GM23338 (cell line): ENCODE measurements at regions not wholly inside any gene's neighbourhood (a gene's known extent, or its start where the extent isn't known, plus 50 kb on each side); places are given as distances from the start of the nearest gene placed in this dataset.

Experiments
- ATAC-seq: fragments of 200-7000 bp; cut with Tn5 transposase; 3 replicates; pipeline ENCODE4 v1.9.1; 2020
- DNase-seq: peaks from one replicate; pipeline ENCODE4 v3.0.0-alpha.2; 2015; ENCODE audit warnings: low spot score
- H2AFZ ChIP-seq: fragments of 200-600 bp; sonication (generic); 2 replicates; pipeline ENCODE4 v1.8.0; 2016; ENCODE audit warnings: antibody characterized with exemption, mild to moderate bottlenecking, moderate library complexity
- H3F3A ChIP-seq: fragments of 200-600 bp; sonication (generic); replicated peaks from 2 replicates; pipeline ENCODE4 v1.8.0; 2017; ENCODE audit warnings: antibody characterized with exemption, mixed run types, low read depth
- H3K27ac ChIP-seq: fragments of 200-600 bp; sonication (generic); 2 replicates; pipeline ENCODE4 v1.6.1; 2016; ENCODE audit warnings: low read depth
- H3K27me3 ChIP-seq: fragments of 200-600 bp; sonication (generic); 2 replicates; pipeline ENCODE4 v1.8.0; 2016; ENCODE audit warnings: mild to moderate bottlenecking, mixed run types, moderate library complexity; ENCODE audit not compliant: insufficient read depth
- H3K36me3 ChIP-seq: fragments of 200-600 bp; sonication (generic); 2 replicates; pipeline ENCODE4 v1.8.0; 2016; ENCODE audit warnings: mild to moderate bottlenecking; ENCODE audit not compliant: insufficient read depth
- H3K4me1 ChIP-seq: fragments of 200-600 bp; sonication (generic); 2 replicates; pipeline ENCODE4 v1.8.0; 2016; ENCODE audit warnings: mild to moderate bottlenecking, moderate library complexity; ENCODE audit not compliant: insufficient read depth
- H3K4me2 ChIP-seq: fragments of 200-600 bp; sonication (generic); 2 replicates; pipeline ENCODE4 v1.7.1; 2017; ENCODE audit warnings: mixed run types
- H3K4me3 ChIP-seq: fragments of 200-600 bp; sonication (generic); 2 replicates; pipeline ENCODE4 v1.6.1; 2016; ENCODE audit warnings: mixed run types
- H3K79me2 ChIP-seq: fragments of 200-600 bp; sonication (generic); replicated peaks from 2 replicates; pipeline ENCODE4 v1.8.0; 2017; ENCODE audit warnings: mild to moderate bottlenecking; ENCODE audit not compliant: insufficient read depth
- H3K9me2 ChIP-seq: fragments of 200-600 bp; sonication (generic); 2 replicates; pipeline ENCODE4 v1.8.0; 2017; ENCODE audit not compliant: insufficient read depth
- H4K20me1 ChIP-seq: fragments of 200-600 bp; sonication (generic); replicated peaks from 2 replicates; pipeline ENCODE4 v1.8.0; 2017; ENCODE audit warnings: mild to moderate bottlenecking; ENCODE audit not compliant: insufficient read depth
- H3K27ac Mint-ChIP-seq: 2 replicates; pipeline ENCODE4 v1.8.0; 2020; ENCODE audit warnings: inconsistent platforms, mild to moderate bottlenecking, moderate library complexity, mixed read lengths
- H3K27me3 Mint-ChIP-seq: 3 replicates; pipeline ENCODE4 v1.8.0; 2022; ENCODE audit warnings: low read depth, mild to moderate bottlenecking, moderate library complexity, mixed read lengths, inconsistent platforms; ENCODE audit not compliant: insufficient read depth, poor library complexity
- H3K36me3 Mint-ChIP-seq: 3 replicates; pipeline ENCODE4 v1.8.0; 2021; ENCODE audit warnings: low read depth, mild to moderate bottlenecking, inconsistent platforms, moderate library complexity, mixed read lengths
- H3K4me1 Mint-ChIP-seq: 3 replicates; pipeline ENCODE4 v1.8.0; 2020; ENCODE audit warnings: mild to moderate bottlenecking, inconsistent platforms, mixed read lengths
- H3K4me3 Mint-ChIP-seq: 3 replicates; pipeline ENCODE4 v1.8.0; 2021; ENCODE audit warnings: moderate library complexity, mild to moderate bottlenecking, inconsistent platforms, mixed read lengths
- H3K9me3 Mint-ChIP-seq: 3 replicates; pipeline ENCODE4 v1.8.0; 2020; ENCODE audit warnings: moderate library complexity, mild to moderate bottlenecking, inconsistent platforms, mixed read lengths
- CREB1 ChIP-seq: fragments of 250-450 bp; sonication (Bioruptor Pico); IDR thresholded peaks from 2 replicates; pipeline ENCODE4 v1.5.0; 2020; ENCODE audit warnings: low read depth, mild to moderate bottlenecking, moderate library complexity
- EZH2 ChIP-seq: fragments of 200-600 bp; sonication (generic); IDR thresholded peaks from one replicate; pipeline ENCODE4 v1.8.0; 2017; ENCODE audit warnings: antibody characterized with exemption, mild to moderate bottlenecking, low read depth; ENCODE audit not compliant: unreplicated experiment
- EZH2phosphoT487 ChIP-seq: fragments of 200-600 bp; sonication (generic); IDR thresholded peaks from one replicate; pipeline ENCODE4 v1.8.1; 2018; ENCODE audit warnings: antibody characterized with exemption; ENCODE audit not compliant: unreplicated experiment
- NANOG ChIP-seq: IDR thresholded peaks from 2 replicates; pipeline ENCODE4 v1.6.1; 2016; ENCODE audit warnings: antibody characterized with exemption, borderline replicate concordance
- POLR2AphosphoS5 ChIP-seq: IDR thresholded peaks from 2 replicates; pipeline ENCODE4 v1.6.1; 2016; ENCODE audit warnings: antibody characterized with exemption, low read depth
- STAT1 ChIP-seq: IDR thresholded peaks from one replicate; pipeline ENCODE4 v1.6.1; 2016; ENCODE audit warnings: antibody characterized with exemption; ENCODE audit not compliant: unreplicated experiment
- ZNF114 ChIP-seq: fragments of 250-450 bp; sonication (Bioruptor Pico); IDR thresholded peaks from 2 replicates; pipeline ENCODE4 v1.5.0; 2020; ENCODE audit warnings: mild to moderate bottlenecking, moderate library complexity
- TF ChIP-seq, protein P1 (sequence below): IDR thresholded peaks from 2 replicates; pipeline ENCODE4 v1.6.1; 2016; ENCODE audit warnings: antibody characterized with exemption
- TF ChIP-seq, protein P2 (sequence below), 2 experiments: fragments of 200-600 bp in 1 of 2; sonication (generic) in 1 of 2; conservative IDR thresholded peaks; 2 replicates each; pipeline versions ENCODE4 v1.5.1 to v1.6.1; 2016 to 2017; ENCODE audit warnings: antibody characterized with exemption in 2 of 2, low read depth in 2 of 2, mild to moderate bottlenecking in 2 of 2, moderate library complexity in 1 of 2
- TF ChIP-seq, protein P3 (sequence below): fragments of 250-450 bp; sonication (Bioruptor Pico); IDR thresholded peaks from 2 replicates; pipeline ENCODE4 v1.5.0; 2020; ENCODE audit warnings: mild to moderate bottlenecking, moderate library complexity

DNA sequence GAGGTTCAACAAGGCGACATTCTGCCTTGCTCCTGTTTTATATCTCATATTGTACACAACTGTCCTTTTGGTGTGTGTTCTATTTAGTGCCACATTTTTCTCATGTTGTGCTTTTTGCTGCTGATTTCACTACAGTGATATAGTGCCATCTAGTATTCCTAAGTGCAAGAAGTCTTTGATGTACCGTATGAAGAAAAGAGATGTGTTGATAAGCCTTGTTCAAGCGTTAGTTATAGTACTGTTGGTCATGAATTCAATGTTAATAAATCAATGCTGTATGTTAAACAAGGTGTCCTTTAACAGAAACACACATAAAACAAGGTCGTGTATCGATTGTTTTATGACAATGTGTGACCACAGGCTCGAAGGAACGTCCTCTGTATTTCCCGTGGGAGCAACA is 939.4 kb downstream of the GATA3 start:
- Histone ChIP-seq H3K36me3 (no peaks in the 10 kb centered on the region), H3K27ac (no peak overlapping the region), H3K79me2 (no peaks in the 10 kb centered on the region), H3K4me1 (no peaks in the 10 kb centered on the region), H3K4me2 (no peak overlapping the region), H3K9me2 (no peaks in the 10 kb centered on the region), H3K4me3 (no peak overlapping the region), H3K27me3 (no peaks in the 10 kb centered on the region), H3F3A (no peaks in the 10 kb centered on the region), H2AFZ (no peak overlapping the region), H4K20me1 (0 out of 2 replicates have a peak, but pooled peaks cover 3% of the 10 kb centered on the region)
- Mint-ChIP-seq H3K36me3 (no peaks in the 10 kb centered on the region), H3K4me1 (no peaks in the 10 kb centered on the region), H3K4me3 (no peak overlapping the region), H3K9me3 (no peaks in the 10 kb centered on the region), H3K27me3 (no peaks in the 10 kb centered on the region), H3K27ac (no peak overlapping the region)
- no peak for TF ChIP-seq ZNF114 (CRISPR knock-in tag)
- ATAC-seq (no peak), DNase-seq (no peak)

DNA sequence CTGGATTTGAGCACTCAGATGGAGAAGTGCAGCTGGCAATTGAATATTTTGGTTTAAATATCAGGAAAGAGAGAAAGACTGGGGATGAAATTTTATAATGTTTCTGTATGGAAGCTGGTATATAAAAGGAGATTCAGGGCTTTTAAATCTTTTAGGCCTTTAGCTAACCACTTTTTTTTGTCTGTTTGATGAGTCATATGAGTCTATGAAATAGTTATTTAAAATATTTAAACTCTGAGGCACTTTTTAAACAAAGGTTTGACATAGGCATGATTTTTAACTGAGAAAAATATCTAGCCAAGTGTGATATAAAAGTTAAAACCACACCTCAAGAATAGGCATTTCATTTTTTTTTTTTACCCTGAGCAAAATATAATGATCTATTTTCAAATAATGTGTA is 944.3 kb downstream of the GATA3 start:
- no peak overlapping the region for H3K4me3 ChIP-seq
- H3K4me2 ChIP-seq = no peak overlapping the region
- no peak overlapping the region for H2AFZ ChIP-seq
- H3K79me2 ChIP-seq = no peaks in the 10 kb centered on the region
- H4K20me1 ChIP-seq = 0 out of 2 replicates have a peak, but pooled peaks cover 3% of the 10 kb centered on the region
- no peaks in the 10 kb centered on the region for H3K36me3 ChIP-seq
- Mint-ChIP-seq H3K4me1 (no peaks in the 10 kb centered on the region), H3K9me3 (no peaks in the 10 kb centered on the region; the same call in 2 of the 3 replicates), H3K27me3 (no peaks in the 10 kb centered on the region), H3K36me3 (no peaks in the 10 kb centered on the region), H3K27ac (no peak overlapping the region), H3K4me3 (no peak overlapping the region)
- no peak overlapping the region for H3K27ac ChIP-seq
- H3F3A ChIP-seq = no peaks in the 10 kb centered on the region
- H3K9me2 ChIP-seq = 0 out of 2 replicates have a peak, but pooled peaks cover 3% of the 10 kb centered on the region
- DNase-seq = no peak
- no peaks in the 10 kb centered on the region for H3K4me1 ChIP-seq
- H3K27me3 ChIP-seq = no peaks in the 10 kb centered on the region
- no peak for ATAC-seq
- no peak for TF ChIP-seq CREB1
- TF ChIP-seq, protein P1, sequence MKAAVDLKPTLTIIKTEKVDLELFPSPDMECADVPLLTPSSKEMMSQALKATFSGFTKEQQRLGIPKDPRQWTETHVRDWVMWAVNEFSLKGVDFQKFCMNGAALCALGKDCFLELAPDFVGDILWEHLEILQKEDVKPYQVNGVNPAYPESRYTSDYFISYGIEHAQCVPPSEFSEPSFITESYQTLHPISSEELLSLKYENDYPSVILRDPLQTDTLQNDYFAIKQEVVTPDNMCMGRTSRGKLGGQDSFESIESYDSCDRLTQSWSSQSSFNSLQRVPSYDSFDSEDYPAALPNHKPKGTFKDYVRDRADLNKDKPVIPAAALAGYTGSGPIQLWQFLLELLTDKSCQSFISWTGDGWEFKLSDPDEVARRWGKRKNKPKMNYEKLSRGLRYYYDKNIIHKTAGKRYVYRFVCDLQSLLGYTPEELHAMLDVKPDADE = no peak
- TF ChIP-seq EZH2phosphoT487 = no peak
- TF ChIP-seq POLR2AphosphoS5 = no peak
- no peak for TF ChIP-seq ZNF114 (CRISPR knock-in tag)
- TF ChIP-seq, protein P2, sequence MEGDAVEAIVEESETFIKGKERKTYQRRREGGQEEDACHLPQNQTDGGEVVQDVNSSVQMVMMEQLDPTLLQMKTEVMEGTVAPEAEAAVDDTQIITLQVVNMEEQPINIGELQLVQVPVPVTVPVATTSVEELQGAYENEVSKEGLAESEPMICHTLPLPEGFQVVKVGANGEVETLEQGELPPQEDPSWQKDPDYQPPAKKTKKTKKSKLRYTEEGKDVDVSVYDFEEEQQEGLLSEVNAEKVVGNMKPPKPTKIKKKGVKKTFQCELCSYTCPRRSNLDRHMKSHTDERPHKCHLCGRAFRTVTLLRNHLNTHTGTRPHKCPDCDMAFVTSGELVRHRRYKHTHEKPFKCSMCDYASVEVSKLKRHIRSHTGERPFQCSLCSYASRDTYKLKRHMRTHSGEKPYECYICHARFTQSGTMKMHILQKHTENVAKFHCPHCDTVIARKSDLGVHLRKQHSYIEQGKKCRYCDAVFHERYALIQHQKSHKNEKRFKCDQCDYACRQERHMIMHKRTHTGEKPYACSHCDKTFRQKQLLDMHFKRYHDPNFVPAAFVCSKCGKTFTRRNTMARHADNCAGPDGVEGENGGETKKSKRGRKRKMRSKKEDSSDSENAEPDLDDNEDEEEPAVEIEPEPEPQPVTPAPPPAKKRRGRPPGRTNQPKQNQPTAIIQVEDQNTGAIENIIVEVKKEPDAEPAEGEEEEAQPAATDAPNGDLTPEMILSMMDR (conservative IDR thresholded peaks at IDR 0.05; ENCODE audit: low read depth in 2 of 2) = no peak
- TF ChIP-seq STAT1 = no peak
- no peak for TF ChIP-seq NANOG
- TF ChIP-seq, protein P3, sequence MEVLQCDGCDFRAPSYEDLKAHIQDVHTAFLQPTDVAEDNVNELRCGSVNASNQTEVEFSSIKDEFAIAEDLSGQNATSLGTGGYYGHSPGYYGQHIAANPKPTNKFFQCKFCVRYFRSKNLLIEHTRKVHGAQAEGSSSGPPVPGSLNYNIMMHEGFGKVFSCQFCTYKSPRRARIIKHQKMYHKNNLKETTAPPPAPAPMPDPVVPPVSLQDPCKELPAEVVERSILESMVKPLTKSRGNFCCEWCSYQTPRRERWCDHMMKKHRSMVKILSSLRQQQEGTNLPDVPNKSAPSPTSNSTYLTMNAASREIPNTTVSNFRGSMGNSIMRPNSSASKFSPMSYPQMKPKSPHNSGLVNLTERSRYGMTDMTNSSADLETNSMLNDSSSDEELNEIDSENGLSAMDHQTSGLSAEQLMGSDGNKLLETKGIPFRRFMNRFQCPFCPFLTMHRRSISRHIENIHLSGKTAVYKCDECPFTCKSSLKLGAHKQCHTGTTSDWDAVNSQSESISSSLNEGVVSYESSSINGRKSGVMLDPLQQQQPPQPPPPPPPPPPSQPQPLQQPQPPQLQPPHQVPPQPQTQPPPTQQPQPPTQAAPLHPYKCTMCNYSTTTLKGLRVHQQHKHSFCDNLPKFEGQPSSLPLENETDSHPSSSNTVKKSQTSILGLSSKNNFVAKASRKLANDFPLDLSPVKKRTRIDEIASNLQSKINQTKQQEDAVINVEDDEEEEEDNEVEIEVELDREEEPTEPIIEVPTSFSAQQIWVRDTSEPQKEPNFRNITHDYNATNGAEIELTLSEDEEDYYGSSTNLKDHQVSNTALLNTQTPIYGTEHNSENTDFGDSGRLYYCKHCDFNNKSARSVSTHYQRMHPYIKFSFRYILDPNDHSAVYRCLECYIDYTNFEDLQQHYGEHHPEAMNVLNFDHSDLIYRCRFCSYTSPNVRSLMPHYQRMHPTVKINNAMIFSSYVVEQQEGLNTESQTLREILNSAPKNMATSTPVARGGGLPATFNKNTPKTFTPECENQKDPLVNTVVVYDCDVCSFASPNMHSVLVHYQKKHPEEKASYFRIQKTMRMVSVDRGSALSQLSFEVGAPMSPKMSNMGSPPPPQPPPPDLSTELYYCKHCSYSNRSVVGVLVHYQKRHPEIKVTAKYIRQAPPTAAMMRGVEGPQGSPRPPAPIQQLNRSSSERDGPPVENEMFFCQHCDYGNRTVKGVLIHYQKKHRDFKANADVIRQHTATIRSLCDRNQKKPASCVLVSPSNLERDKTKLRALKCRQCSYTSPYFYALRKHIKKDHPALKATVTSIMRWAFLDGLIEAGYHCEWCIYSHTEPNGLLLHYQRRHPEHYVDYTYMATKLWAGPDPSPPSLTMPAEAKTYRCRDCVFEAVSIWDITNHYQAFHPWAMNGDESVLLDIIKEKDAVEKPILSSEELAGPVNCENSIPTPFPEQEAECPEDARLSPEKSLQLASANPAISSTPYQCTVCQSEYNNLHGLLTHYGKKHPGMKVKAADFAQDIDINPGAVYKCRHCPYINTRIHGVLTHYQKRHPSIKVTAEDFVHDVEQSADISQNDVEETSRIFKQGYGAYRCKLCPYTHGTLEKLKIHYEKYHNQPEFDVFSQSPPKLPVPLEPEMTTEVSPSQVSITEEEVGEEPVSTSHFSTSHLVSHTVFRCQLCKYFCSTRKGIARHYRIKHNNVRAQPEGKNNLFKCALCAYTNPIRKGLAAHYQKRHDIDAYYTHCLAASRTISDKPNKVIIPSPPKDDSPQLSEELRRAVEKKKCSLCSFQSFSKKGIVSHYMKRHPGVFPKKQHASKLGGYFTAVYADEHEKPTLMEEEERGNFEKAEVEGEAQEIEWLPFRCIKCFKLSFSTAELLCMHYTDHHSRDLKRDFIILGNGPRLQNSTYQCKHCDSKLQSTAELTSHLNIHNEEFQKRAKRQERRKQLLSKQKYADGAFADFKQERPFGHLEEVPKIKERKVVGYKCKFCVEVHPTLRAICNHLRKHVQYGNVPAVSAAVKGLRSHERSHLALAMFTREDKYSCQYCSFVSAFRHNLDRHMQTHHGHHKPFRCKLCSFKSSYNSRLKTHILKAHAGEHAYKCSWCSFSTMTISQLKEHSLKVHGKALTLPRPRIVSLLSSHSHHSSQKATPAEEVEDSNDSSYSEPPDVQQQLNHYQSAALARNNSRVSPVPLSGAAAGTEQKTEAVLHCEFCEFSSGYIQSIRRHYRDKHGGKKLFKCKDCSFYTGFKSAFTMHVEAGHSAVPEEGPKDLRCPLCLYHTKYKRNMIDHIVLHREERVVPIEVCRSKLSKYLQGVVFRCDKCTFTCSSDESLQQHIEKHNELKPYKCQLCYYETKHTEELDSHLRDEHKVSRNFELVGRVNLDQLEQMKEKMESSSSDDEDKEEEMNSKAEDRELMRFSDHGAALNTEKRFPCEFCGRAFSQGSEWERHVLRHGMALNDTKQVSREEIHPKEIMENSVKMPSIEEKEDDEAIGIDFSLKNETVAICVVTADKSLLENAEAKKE (CRISPR knock-in tag) = no peak
- TF ChIP-seq EZH2 = no peak
